ENCODE measurements at regions not wholly inside any gene's neighbourhood (a gene's known extent, or its start where the extent isn't known, plus 50 kb on each side); places are given as distances from the start of the nearest gene placed in this dataset.

GRCh38 chr22:48651036-48651890, 1176.4 kb downstream of the BRD1 start:
- H3K4me3 ChIP-seq, result no peak overlapping the region
- DNase-seq, result no peak
- H3K9me3 ChIP-seq, result no peaks in the 10 kb centered on the region
- no peaks in the 10 kb centered on the region for H3K4me1 ChIP-seq (ENCODE audit: insufficient read depth)
- H3K27ac ChIP-seq, result no peak overlapping the region
- no peak for TF ChIP-seq POLR2A (IDR thresholded peaks at IDR 0.05)
- TF ChIP-seq CTCF (IDR thresholded peaks at IDR 0.05), result no peak
- no peak for TF ChIP-seq EP300 (IDR thresholded peaks at IDR 0.05)
- 89 to 93% (median 92%) methylated on average over 26 of the region's 26 CpGs for WGBS, 3 donors
- no peaks in the 10 kb centered on the region for H3K27me3 ChIP-seq
- intact Hi-C loops (cut with DNase I), result no loop called here
- no peaks in the 10 kb centered on the region for H3K36me3 ChIP-seq

- H3K27me3 ChIP-seq, result no peaks in the 10 kb centered on the region
- no peak for DNase-seq
- no peaks in the 10 kb centered on the region for H3K36me3 ChIP-seq
- 95 to 97% (median 95%) methylated on average over 17 of the region's 17 CpGs for WGBS, 3 donors
- no peaks in the 10 kb centered on the region for H3K9me3 ChIP-seq
- no peak overlapping the region for H3K4me3 ChIP-seq
- H3K4me1 ChIP-seq (ENCODE audit: insufficient read depth), result no peaks in the 10 kb centered on the region
- H3K27ac ChIP-seq, result no peak overlapping the region
- TF ChIP-seq POLR2A (IDR thresholded peaks at IDR 0.05), result no peak
- no peak for TF ChIP-seq CTCF (IDR thresholded peaks at IDR 0.05)
- no peak for TF ChIP-seq EP300 (IDR thresholded peaks at IDR 0.05)
- intact Hi-C loops (cut with DNase I), result no loop called here
Measured at GRCh38 chr22:48650323-48651035, 1177.2 kb downstream of the BRD1 start.

DNA sequence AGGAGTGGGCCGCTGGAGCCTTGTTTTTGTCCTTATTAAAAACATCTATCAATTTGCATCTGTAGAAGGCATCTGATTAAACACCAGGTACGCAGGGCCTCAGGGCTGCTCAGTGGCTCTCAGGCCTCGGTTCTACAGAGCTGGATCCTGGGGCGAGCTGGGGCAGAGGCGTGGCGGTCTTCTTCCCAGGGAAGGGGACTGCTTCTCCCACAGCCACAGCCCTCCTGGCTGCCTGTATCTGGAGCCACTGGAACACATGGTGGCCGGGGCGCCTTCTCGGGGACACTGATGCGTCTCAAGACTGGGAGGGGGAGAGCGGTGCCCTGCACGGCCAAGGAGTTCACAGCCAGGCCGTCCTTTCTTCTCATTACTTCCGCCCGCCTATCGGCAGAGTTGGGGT, 1178.2 kb downstream of the BRD1 start:
- Histone ChIP-seq H3K9me3 (no peaks in the 10 kb centered on the region), H3K27me3 (no peaks in the 10 kb centered on the region), H3K36me3 (no peaks in the 10 kb centered on the region), H3K27ac (no peak overlapping the region), H3K4me1 (ENCODE audit: insufficient read depth) (no peaks in the 10 kb centered on the region), H3K4me3 (no peak overlapping the region)
- DNase-seq, result no peak
- TF ChIP-seq EP300 (IDR thresholded peaks at IDR 0.05), result no peak
- no peak for TF ChIP-seq CTCF (IDR thresholded peaks at IDR 0.05)
- no peak for TF ChIP-seq POLR2A (IDR thresholded peaks at IDR 0.05)
- intact Hi-C loops (cut with DNase I), result no loop called here
- 86 to 94% (median 88%) methylated on average over 16 of the region's 16 CpGs for WGBS, 3 donors

DNA sequence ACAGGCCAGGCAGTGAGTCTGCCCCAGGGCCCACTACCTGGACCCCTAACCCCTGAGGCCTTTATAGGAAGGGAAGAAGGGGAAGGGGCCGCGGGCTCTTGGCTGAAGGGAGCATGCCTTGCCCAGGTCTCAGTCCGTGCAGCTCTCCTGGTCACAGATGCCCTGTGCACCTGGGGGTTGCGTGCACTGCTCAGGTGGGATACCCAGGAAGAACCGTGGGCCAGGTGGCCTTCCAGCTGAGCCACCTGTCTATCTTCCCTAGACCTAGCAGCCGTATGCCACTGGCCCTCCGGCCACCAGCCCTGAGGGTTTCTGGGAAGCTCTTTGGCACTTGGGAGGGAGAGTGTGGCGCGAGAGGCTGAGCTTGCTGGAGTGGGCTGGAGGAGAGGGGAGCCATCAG, 1178.6 kb downstream of the BRD1 start:
- Histone ChIP-seq H3K9me3 (no peaks in the 10 kb centered on the region), H3K36me3 (no peaks in the 10 kb centered on the region), H3K4me1 (ENCODE audit: insufficient read depth) (no peaks in the 10 kb centered on the region), H3K27ac (no peak overlapping the region), H3K4me3 (no peak overlapping the region), H3K27me3 (no peaks in the 10 kb centered on the region)
- no peak for DNase-seq
- WGBS, 3 donors, result 93 to 99% (median 95%) methylated on average over 9 of the region's 9 CpGs
- TF ChIP-seq POLR2A (IDR thresholded peaks at IDR 0.05) (no peak), CTCF (IDR thresholded peaks at IDR 0.05) (no peak), EP300 (IDR thresholded peaks at IDR 0.05) (no peak)
- intact Hi-C loops (cut with DNase I), result no loop called here
